Endothelial cell of umbilical vein (primary cell): ENCODE measurements at regions not wholly inside any gene's neighbourhood (a gene's known extent, or its start where the extent isn't known, plus 50 kb on each side); places are given as distances from the start of the nearest gene placed in this dataset.

ENCODE experiments used
- BruUV-seq: library from RNA; stranded (reverse); fragments of 400-500 nt; replicated peaks from 2 replicates; lab custom pipeline; 2021; lab: Mats Ljungman, UMichigan
- CTCF ChIA-PET: fragments of 300-600, 350-600 bp; sonication (Branson Sonifier 250); formaldehyde crosslinking; loops from one replicate; lab custom pipeline; 2021; ENCODE audit warnings: antibody characterized with exemption, inconsistent platforms; lab: Charles Lee
- POLR2A ChIA-PET: fragments of 300-600, 350-600 bp; sonication (Branson Sonifier 250); formaldehyde crosslinking; loops from one replicate; lab custom pipeline; 2021; ENCODE audit warnings: antibody characterized with exemption, inconsistent platforms; lab: Charles Lee
- DNase-seq: peaks from one replicate; pipeline ENCODE4 v3.0.0-alpha.2; 2011; ENCODE audit warnings: low read depth, low spot score
- FAIRE-seq: peaks from 2 replicates; lab custom pipeline; 2011; peaks lifted over from hg19 to GRCh38; lab: Jason Lieb, UNC
- H2AFZ ChIP-seq: 2 replicates; pipeline ENCODE4 v1.6.0; 2012; ENCODE audit warnings: low read depth, low read length, control low read depth, inconsistent platforms
- H3K27ac ChIP-seq: 2 replicates; pipeline ENCODE4 v1.5.1; 2011; ENCODE audit warnings: low read depth, mild to moderate bottlenecking, control low read depth, low read length, moderate library complexity; ENCODE audit not compliant: insufficient read depth
- H3K27me3 ChIP-seq, 2 experiments: 2 replicates each; pipeline versions ENCODE4 v1.6.0 to v1.6.1; 2011; ENCODE audit warnings: low read length in 2 of 2, mixed read lengths in 1 of 2; ENCODE audit not compliant: control insufficient read depth in 2 of 2, insufficient read depth in 2 of 2
- H3K36me3 ChIP-seq, 2 experiments: 2 replicates in 1 of 2; 3 replicates in 1 of 2; pipeline ENCODE4 v1.5.1; 2011; ENCODE audit warnings: low read length in 2 of 2, mild to moderate bottlenecking in 1 of 2, moderate library complexity in 1 of 2; ENCODE audit not compliant: control insufficient read depth in 2 of 2, insufficient read depth in 2 of 2; ENCODE audit errors: extremely low read depth in 1 of 2
- H3K4me1 ChIP-seq: 3 replicates; pipeline ENCODE4 v1.5.1; 2011; ENCODE audit warnings: mild to moderate bottlenecking, low read length; ENCODE audit not compliant: control insufficient read depth, insufficient read depth; ENCODE audit errors: extremely low read depth
- H3K4me2 ChIP-seq: 2 replicates; pipeline ENCODE4 v1.6.1; 2011; ENCODE audit warnings: low read length, control low read depth, mixed read lengths; ENCODE audit not compliant: insufficient read depth
- H3K4me3 ChIP-seq, 3 experiments: fragments of 200-600 bp in 1 of 3; sonication (generic), shearing (Covaris generic) in 1 of 3; replicated peaks in 1 of 3; 2 replicates each; pipeline ENCODE4 v1.5.1; 2011 to 2016; ENCODE audit warnings: control low read depth in 3 of 3, low read length in 3 of 3, mild to moderate bottlenecking in 2 of 3, inconsistent platforms in 1 of 3, low read depth in 1 of 3, moderate library complexity in 1 of 3; ENCODE audit not compliant: insufficient read depth in 1 of 3
- H3K79me2 ChIP-seq: 2 replicates; pipeline ENCODE4 v1.6.0; 2012; ENCODE audit warnings: low read length, inconsistent platforms; ENCODE audit not compliant: control insufficient read depth, insufficient read depth
- H3K9ac ChIP-seq: replicated peaks from 2 replicates; pipeline ENCODE3; 2011; ENCODE audit warnings: low read length, control low read depth; ENCODE audit not compliant: insufficient read depth; ENCODE audit errors: extremely low read depth
- H3K9me1 ChIP-seq: replicated peaks from 3 replicates; pipeline ENCODE4 v1.6.0; 2011; ENCODE audit warnings: mild to moderate bottlenecking, low read length; ENCODE audit not compliant: control insufficient read depth, insufficient read depth; ENCODE audit errors: extremely low read depth
- H3K9me3 ChIP-seq: replicated peaks from 2 replicates; pipeline ENCODE4 v1.5.1; 2012; ENCODE audit warnings: low read length, inconsistent platforms; ENCODE audit not compliant: control insufficient read depth, insufficient read depth
- H4K20me1 ChIP-seq: replicated peaks from 2 replicates; pipeline ENCODE3; 2011; ENCODE audit warnings: mild to moderate bottlenecking, low read length; ENCODE audit not compliant: control insufficient read depth, insufficient read depth; ENCODE audit errors: extremely low read depth
- EZH2 ChIP-seq: IDR thresholded peaks from 2 replicates; pipeline ENCODE4 v1.6.1; 2012; ENCODE audit warnings: borderline replicate concordance, low read depth, mild to moderate bottlenecking, moderate library complexity, low read length, inconsistent platforms; ENCODE audit not compliant: severe bottlenecking
- FOS ChIP-seq: IDR thresholded peaks from 2 replicates; pipeline ENCODE4 v1.6.1; 2011; ENCODE audit warnings: mild to moderate bottlenecking, low read length, moderate library complexity, borderline replicate concordance; ENCODE audit not compliant: insufficient read depth
- GATA2 ChIP-seq: IDR thresholded peaks from 2 replicates; pipeline ENCODE4 v1.7.0; 2011; ENCODE audit warnings: low read depth, mild to moderate bottlenecking, moderate library complexity, mixed read lengths, low read length; ENCODE audit not compliant: insufficient read length, insufficient read depth
- JUN ChIP-seq: IDR thresholded peaks from 2 replicates; pipeline ENCODE4 v1.6.1; 2011; ENCODE audit warnings: borderline replicate concordance, low read depth; ENCODE audit not compliant: insufficient read length, insufficient read depth
- MAX ChIP-seq: IDR thresholded peaks from 2 replicates; pipeline ENCODE4 v1.6.1; 2011; ENCODE audit not compliant: insufficient read depth, insufficient read length
- POLR2A ChIP-seq: IDR thresholded peaks from 2 replicates; pipeline ENCODE4 v1.6.1; 2012; ENCODE audit warnings: low read depth, mild to moderate bottlenecking, control low read depth, low read length
- POLR2AphosphoS5 ChIP-seq: IDR thresholded peaks from 2 replicates; pipeline ENCODE4 v1.6.1; 2012; ENCODE audit warnings: low read depth, mild to moderate bottlenecking, control low read depth, low read length, moderate library complexity; ENCODE audit not compliant: insufficient read depth
- dilution Hi-C: fragments of 300-500 bp; cut with MboI; formaldehyde crosslinking; loops from one replicate; pipeline ENCODE4 v1.15.0; 2019; ENCODE audit warnings: low sequenced_read_pairs; ENCODE audit not compliant: extremely low pct_ligation_motif_present
- intact Hi-C: fragments of 100-400 bp; cut with micrococcal nuclease; formaldehyde crosslinking; loops from one replicate; pipeline ENCODE4 v1.10.0; 2022
- TF ChIP-seq, protein P1 (sequence below), 2 donors: IDR thresholded peaks; 1 replicate in 1 of 2; 2 replicates in 1 of 2; pipeline ENCODE4 v1.5.1; 2011; ENCODE audit warnings: low read length in 2 of 2, mild to moderate bottlenecking in 2 of 2, moderate library complexity in 2 of 2, control low read depth in 1 of 2, inconsistent platforms in 1 of 2, low read depth in 1 of 2; ENCODE audit not compliant: insufficient read depth in 1 of 2; ENCODE audit errors: extremely low read depth in 1 of 2

GRCh38 chr2:40544072-40544471 is 92.2 kb upstream of the SLC8A1 start:
- H3K4me1 ChIP-seq, result no peaks in the 10 kb centered on the region
- ChIA-PET CTCF (interaction anchor here (1.1 to 3.6 kb wide), 2 partner anchors 11 to 56 kb away, joined by 6 to 25 read pairs; no protein-coding TSS in a partner anchor), POLR2A (no interaction called here)
- no peak overlapping the region for H2AFZ ChIP-seq
- H3K9ac ChIP-seq, result no peak overlapping the region
- FAIRE-seq (no peak), DNase-seq (no peak)
- no peak overlapping the region for H3K4me3 ChIP-seq
- no TSS peak for BruUV-seq
- H4K20me1 ChIP-seq, result no peaks in the 10 kb centered on the region
- H3K9me3 ChIP-seq, result no peaks in the 10 kb centered on the region
- intact Hi-C loops (no loop called here), dilution Hi-C loops (no loop called here)
- no peaks in the 10 kb centered on the region for H3K36me3 ChIP-seq
- no peak overlapping the region for H3K27ac ChIP-seq
- no peaks in the 10 kb centered on the region for H3K27me3 ChIP-seq
- H3K9me1 ChIP-seq, result no peaks in the 10 kb centered on the region
- H3K79me2 ChIP-seq, result no peaks in the 10 kb centered on the region
- no peak overlapping the region for H3K4me2 ChIP-seq
- TF ChIP-seq FOS (no peak), GATA2 (no peak), POLR2A (no peak), MAX (no peak), POLR2AphosphoS5 (no peak), JUN (no peak), EZH2 (no peak)
- TF ChIP-seq, protein P1, sequence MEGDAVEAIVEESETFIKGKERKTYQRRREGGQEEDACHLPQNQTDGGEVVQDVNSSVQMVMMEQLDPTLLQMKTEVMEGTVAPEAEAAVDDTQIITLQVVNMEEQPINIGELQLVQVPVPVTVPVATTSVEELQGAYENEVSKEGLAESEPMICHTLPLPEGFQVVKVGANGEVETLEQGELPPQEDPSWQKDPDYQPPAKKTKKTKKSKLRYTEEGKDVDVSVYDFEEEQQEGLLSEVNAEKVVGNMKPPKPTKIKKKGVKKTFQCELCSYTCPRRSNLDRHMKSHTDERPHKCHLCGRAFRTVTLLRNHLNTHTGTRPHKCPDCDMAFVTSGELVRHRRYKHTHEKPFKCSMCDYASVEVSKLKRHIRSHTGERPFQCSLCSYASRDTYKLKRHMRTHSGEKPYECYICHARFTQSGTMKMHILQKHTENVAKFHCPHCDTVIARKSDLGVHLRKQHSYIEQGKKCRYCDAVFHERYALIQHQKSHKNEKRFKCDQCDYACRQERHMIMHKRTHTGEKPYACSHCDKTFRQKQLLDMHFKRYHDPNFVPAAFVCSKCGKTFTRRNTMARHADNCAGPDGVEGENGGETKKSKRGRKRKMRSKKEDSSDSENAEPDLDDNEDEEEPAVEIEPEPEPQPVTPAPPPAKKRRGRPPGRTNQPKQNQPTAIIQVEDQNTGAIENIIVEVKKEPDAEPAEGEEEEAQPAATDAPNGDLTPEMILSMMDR (IDR thresholded peaks at IDR 0.05; ENCODE audit: extremely low read depth in 1 of 2, insufficient read depth in 1 of 2, low read depth in 1 of 2, low read length in 2 of 2), result no peak
